SK-N-SH treated with all-trans-retinoic acid at 6 μM for 48 hours (cell line): ENCODE measurements at regions not wholly inside any gene's neighbourhood (a gene's known extent, or its start where the extent isn't known, plus 50 kb on each side); places are given as distances from the start of the nearest gene placed in this dataset.
"Not testable (repeated sequence)": the region's sequence is repeated elsewhere in the genome, so short reads cannot be mapped to it uniquely, and the experiment has no call there.

Experiments used
- ATAC-seq: fragments of 200-7000 bp; cut with Tn5 transposase; 3 replicates; pipeline ENCODE4 v1.9.1; 2020; ENCODE audit warnings: mild to moderate bottlenecking, moderate library complexity
- ARNTL ChIP-seq: fragments of 450-650 bp; formaldehyde crosslinking; IDR thresholded peaks from 2 replicates; pipeline ENCODE4 v1.5.0; 2020; ENCODE audit warnings: low read depth, mild to moderate bottlenecking, moderate library complexity, borderline replicate concordance
- BACH2 ChIP-seq: fragments of 250-450 bp; sonication (Bioruptor Pico); IDR thresholded peaks from 2 replicates; pipeline ENCODE4 v1.9.0; 2021; ENCODE audit warnings: mild to moderate bottlenecking, borderline replicate concordance
- CREB5 ChIP-seq: fragments of 250-450 bp; sonication (Bioruptor Pico); IDR thresholded peaks from 2 replicates; pipeline ENCODE4 v1.5.1; 2020; ENCODE audit warnings: low read depth, mild to moderate bottlenecking, moderate library complexity
- CSDC2 ChIP-seq: fragments of 250-450 bp; sonication (Bioruptor Pico); IDR thresholded peaks from 2 replicates; pipeline ENCODE4 v1.5.0; 2020; ENCODE audit warnings: mild to moderate bottlenecking, moderate library complexity
- ESRRG ChIP-seq: fragments of 250-450 bp; sonication (Bioruptor Pico); IDR thresholded peaks from 2 replicates; pipeline ENCODE4 v1.6.1; 2021; ENCODE audit warnings: mild to moderate bottlenecking
- GLIS3 ChIP-seq: fragments of 250-450 bp; sonication (Bioruptor Pico); IDR thresholded peaks from 2 replicates; pipeline ENCODE4 v1.5.0; 2020; ENCODE audit warnings: mild to moderate bottlenecking, moderate library complexity
- ISL1 ChIP-seq: fragments of 250-450 bp; sonication (Bioruptor Pico); IDR thresholded peaks from 2 replicates; pipeline ENCODE4 v2.1.2; 2022; ENCODE audit warnings: mild to moderate bottlenecking, moderate library complexity
- OSR1 ChIP-seq: fragments of 250-450 bp; sonication (Bioruptor Pico); IDR thresholded peaks from 2 replicates; pipeline ENCODE4 v1.8.0; 2022; ENCODE audit warnings: moderate library complexity, mild to moderate bottlenecking, inconsistent platforms
- PATZ1 ChIP-seq: fragments of 250-450 bp; sonication (Bioruptor Pico); IDR thresholded peaks from 2 replicates; pipeline ENCODE4 v1.8.0; 2020; ENCODE audit warnings: mild to moderate bottlenecking, moderate library complexity, borderline replicate concordance
- PPARA ChIP-seq: fragments of 250-450 bp; sonication (Bioruptor Pico); IDR thresholded peaks from 2 replicates; pipeline ENCODE4 v1.5.0; 2020; ENCODE audit warnings: mild to moderate bottlenecking, borderline replicate concordance
- RARB ChIP-seq: fragments of 250-450 bp; sonication (Bioruptor Pico); IDR thresholded peaks from 2 replicates; pipeline ENCODE4 v1.8.0; 2021; ENCODE audit warnings: mild to moderate bottlenecking, moderate library complexity
- SNAI2 ChIP-seq: fragments of 250-450 bp; sonication (Bioruptor Pico); IDR thresholded peaks from 2 replicates; pipeline ENCODE4 v1.5.0; 2020; ENCODE audit warnings: mild to moderate bottlenecking, moderate library complexity
- TCF4 ChIP-seq: fragments of 250-450 bp; sonication (Bioruptor Pico); IDR thresholded peaks from 2 replicates; pipeline ENCODE4 v1.8.0; 2021; ENCODE audit warnings: mild to moderate bottlenecking, moderate library complexity, borderline replicate concordance
- ZC3H10 ChIP-seq: fragments of 250-450 bp; sonication (Bioruptor Pico); IDR thresholded peaks from 2 replicates; pipeline ENCODE4 v1.5.1; 2021; ENCODE audit warnings: mild to moderate bottlenecking, moderate library complexity
- ZFP3 ChIP-seq: fragments of 250-450 bp; sonication (Bioruptor Pico); IDR thresholded peaks from 2 replicates; pipeline ENCODE4 v1.5.0; 2020; ENCODE audit warnings: mild to moderate bottlenecking, moderate library complexity
- ZFP30 ChIP-seq: fragments of 450-650 bp; formaldehyde crosslinking; IDR thresholded peaks from 2 replicates; pipeline ENCODE4 v1.5.0; 2022; ENCODE audit warnings: mild to moderate bottlenecking, moderate library complexity
- ZNF565 ChIP-seq: fragments of 450-650 bp; formaldehyde crosslinking; conservative IDR thresholded peaks from 2 replicates; pipeline ENCODE4 v1.5.0; 2020; ENCODE audit warnings: low read depth, mild to moderate bottlenecking, moderate library complexity
- ZNF70 ChIP-seq: fragments of 450-650 bp; formaldehyde crosslinking; IDR thresholded peaks from 2 replicates; pipeline ENCODE4 v1.5.0; 2020; ENCODE audit warnings: mild to moderate bottlenecking, moderate library complexity
- ZNF8 ChIP-seq: fragments of 450-650 bp; formaldehyde crosslinking; IDR thresholded peaks from 2 replicates; pipeline ENCODE4 v1.5.0; 2020; ENCODE audit warnings: mild to moderate bottlenecking, moderate library complexity
- TF ChIP-seq, protein P1 (sequence below): fragments of 250-450 bp; sonication (Bioruptor Pico); IDR thresholded peaks from 2 replicates; pipeline ENCODE4 v1.5.1; 2021; ENCODE audit warnings: mild to moderate bottlenecking, moderate library complexity
- TF ChIP-seq, protein P2 (sequence below): fragments of 250-450 bp; sonication (Bioruptor Pico); IDR thresholded peaks from 2 replicates; pipeline ENCODE4 v1.8.0; 2021; ENCODE audit warnings: low read depth, mild to moderate bottlenecking, moderate library complexity, borderline replicate concordance

- TF ChIP-seq RARB (CRISPR knock-in tag) (no peak), GLIS3 (no peak)
Measured at GRCh38 chr13:76245920-76246319, 609.8 kb downstream of the LMO7 start (continued).

DNA sequence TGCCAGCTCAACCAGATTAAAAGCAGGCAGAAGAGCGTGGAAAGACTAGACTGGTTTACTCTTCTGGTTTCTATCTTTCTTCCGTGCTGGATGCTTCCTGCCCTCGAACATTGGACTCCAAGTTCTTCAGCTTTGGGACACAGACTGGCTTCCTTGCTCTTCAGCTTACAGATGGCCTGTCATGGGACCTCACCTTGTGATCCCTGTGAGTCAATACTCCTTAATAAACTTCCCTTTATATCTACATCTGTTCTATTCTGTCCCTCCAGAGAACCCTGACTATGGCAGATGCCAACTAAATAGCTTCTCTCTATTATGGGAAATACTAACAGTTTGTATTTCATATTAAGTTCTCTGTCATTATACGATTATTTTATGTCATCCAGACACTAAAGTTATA lies 609.1 kb downstream of the LMO7 start:
- ATAC-seq = no peak

DNA sequence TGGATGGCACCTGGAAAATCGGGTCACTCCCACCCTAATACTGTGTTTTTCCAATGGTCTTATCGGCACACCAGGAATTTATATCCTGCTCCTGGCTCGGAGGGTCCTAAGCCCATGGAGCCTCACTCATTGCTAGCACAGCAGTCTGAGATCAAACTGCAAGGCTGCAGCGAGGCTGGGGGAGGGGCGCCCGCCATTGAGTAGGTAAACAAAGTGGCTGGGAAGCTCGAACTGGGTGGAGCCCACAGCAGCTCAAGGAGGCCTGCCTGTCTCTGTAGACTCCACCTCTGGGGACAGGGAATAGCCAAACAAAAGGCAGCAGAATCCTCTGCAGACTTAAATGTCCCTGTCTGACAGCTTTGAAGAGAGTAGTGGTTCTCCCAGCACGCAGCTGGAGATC lies 607.0 kb downstream of the LMO7 start:
- not testable (repeated sequence) for ATAC-seq

More for the DNA sequence above, 609.1 kb downstream of the LMO7 start:
- no peak for TF ChIP-seq ZNF8 (CRISPR knock-in tag)
- no peak for TF ChIP-seq ZC3H10 (CRISPR knock-in tag)
- no peak for TF ChIP-seq TCF4 (CRISPR knock-in tag)
- no peak for TF ChIP-seq ZFP30 (CRISPR knock-in tag)
- TF ChIP-seq, protein P1, sequence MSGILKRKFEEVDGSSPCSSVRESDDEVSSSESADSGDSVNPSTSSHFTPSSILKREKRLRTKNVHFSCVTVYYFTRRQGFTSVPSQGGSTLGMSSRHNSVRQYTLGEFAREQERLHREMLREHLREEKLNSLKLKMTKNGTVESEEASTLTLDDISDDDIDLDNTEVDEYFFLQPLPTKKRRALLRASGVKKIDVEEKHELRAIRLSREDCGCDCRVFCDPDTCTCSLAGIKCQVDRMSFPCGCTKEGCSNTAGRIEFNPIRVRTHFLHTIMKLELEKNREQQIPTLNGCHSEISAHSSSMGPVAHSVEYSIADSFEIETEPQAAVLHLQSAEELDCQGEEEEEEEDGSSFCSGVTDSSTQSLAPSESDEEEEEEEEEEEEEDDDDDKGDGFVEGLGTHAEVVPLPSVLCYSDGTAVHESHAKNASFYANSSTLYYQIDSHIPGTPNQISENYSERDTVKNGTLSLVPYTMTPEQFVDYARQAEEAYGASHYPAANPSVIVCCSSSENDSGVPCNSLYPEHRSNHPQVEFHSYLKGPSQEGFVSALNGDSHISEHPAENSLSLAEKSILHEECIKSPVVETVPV = no peak
- no peak for TF ChIP-seq SNAI2 (CRISPR knock-in tag)

GRCh38 chr13:76239031-76239680 lies 603.0 kb downstream of the LMO7 start:
- TF ChIP-seq CSDC2 (CRISPR knock-in tag) (no peak), OSR1 (CRISPR knock-in tag) (no peak), PPARA (no peak), ZNF565 (no peak), ZNF70 (no peak), ZC3H10 (CRISPR knock-in tag) (no peak), GLIS3 (no peak), SNAI2 (CRISPR knock-in tag) (no peak), ARNTL (no peak), TCF4 (CRISPR knock-in tag) (no peak), PATZ1 (CRISPR knock-in tag) (no peak), ZNF8 (CRISPR knock-in tag) (no peak), BACH2 (CRISPR knock-in tag) (no peak), CREB5 (no peak), ISL1 (CRISPR knock-in tag) (no peak), RARB (CRISPR knock-in tag) (no peak)
- TF ChIP-seq, protein P1 = no peak
- TF ChIP-seq, protein P2, sequence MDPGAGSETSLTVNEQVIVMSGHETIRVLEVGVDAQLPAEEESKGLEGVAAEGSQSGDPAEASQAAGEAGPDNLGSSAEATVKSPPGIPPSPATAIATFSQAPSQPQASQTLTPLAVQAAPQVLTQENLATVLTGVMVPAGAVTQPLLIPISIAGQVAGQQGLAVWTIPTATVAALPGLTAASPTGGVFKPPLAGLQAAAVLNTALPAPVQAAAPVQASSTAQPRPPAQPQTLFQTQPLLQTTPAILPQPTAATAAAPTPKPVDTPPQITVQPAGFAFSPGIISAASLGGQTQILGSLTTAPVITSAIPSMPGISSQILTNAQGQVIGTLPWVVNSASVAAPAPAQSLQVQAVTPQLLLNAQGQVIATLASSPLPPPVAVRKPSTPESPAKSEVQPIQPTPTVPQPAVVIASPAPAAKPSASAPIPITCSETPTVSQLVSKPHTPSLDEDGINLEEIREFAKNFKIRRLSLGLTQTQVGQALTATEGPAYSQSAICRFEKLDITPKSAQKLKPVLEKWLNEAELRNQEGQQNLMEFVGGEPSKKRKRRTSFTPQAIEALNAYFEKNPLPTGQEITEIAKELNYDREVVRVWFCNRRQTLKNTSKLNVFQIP (CRISPR knock-in tag) = no peak
- ATAC-seq = no peak

- ATAC-seq = no peak
- TF ChIP-seq ZNF8 (CRISPR knock-in tag) = no peak
- TF ChIP-seq, protein P1 = no peak
- TF ChIP-seq PATZ1 (CRISPR knock-in tag) = no peak
- TF ChIP-seq ZFP30 (CRISPR knock-in tag) = no peak
- TF ChIP-seq ZC3H10 (CRISPR knock-in tag) = no peak
- TF ChIP-seq ESRRG (CRISPR knock-in tag) = no peak
- no peak for TF ChIP-seq ARNTL
- TF ChIP-seq GLIS3 = no peak
- TF ChIP-seq RARB (CRISPR knock-in tag) = no peak
- no peak for TF ChIP-seq BACH2 (CRISPR knock-in tag)
- no peak for TF ChIP-seq SNAI2 (CRISPR knock-in tag)
- TF ChIP-seq ZFP3 (CRISPR knock-in tag) = no peak
- no peak for TF ChIP-seq ZNF70
- TF ChIP-seq OSR1 (CRISPR knock-in tag) = no peak
- no peak for TF ChIP-seq CSDC2 (CRISPR knock-in tag)
- no peak for TF ChIP-seq PPARA
Measured at GRCh38 chr13:76231522-76232167, 595.5 kb downstream of the LMO7 start.
